GM13976 (cell line): ENCODE measurements at regions not wholly inside any gene's neighbourhood (a gene's known extent, or its start where the extent isn't known, plus 50 kb on each side); places are given as distances from the start of the nearest gene placed in this dataset.

ENCODE experiments used
- DNase-seq: peaks from one replicate; pipeline ENCODE4 v3.0.0; 2012; ENCODE audit warnings: low spot score
- in situ Hi-C: fragments of 300-500 bp; cut with MboI; formaldehyde crosslinking; loops from one replicate; pipeline ENCODE4 v1.12.0; 2022; ENCODE audit warnings: low sequenced_read_pairs, mixed read lengths, inconsistent platforms; ENCODE audit not compliant: unreplicated experiment
- TF ChIP-seq, protein P1 (sequence below): IDR thresholded peaks from 2 replicates; pipeline ENCODE4 v1.5.1; 2012; ENCODE audit warnings: borderline replicate concordance, mild to moderate bottlenecking; ENCODE audit not compliant: insufficient read depth; ENCODE audit errors: extremely low read depth, missing control alignments, control extremely low read depth

DNA sequence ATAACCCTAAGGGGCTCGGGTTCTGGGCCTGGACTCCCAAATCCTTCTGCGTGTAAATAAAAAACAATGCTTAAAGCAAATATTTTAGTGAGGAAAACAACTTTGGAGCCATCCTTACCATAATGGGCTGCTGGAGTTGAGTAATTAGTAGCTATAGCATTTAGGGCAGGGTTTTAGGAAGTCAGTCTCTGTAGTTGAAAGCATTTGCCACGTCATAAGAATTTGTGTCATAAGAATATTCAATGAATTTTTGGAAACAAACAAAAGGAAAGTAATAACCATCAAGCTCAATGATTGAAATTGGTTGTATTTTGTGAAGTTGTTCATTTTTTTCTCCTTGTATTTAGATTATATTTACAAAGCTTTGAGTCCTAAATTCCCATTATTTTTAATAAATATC lies 114.8 kb upstream of the ELL2 start:
- DNase-seq, result no peak
- in situ Hi-C loops, result no loop called here

DNA sequence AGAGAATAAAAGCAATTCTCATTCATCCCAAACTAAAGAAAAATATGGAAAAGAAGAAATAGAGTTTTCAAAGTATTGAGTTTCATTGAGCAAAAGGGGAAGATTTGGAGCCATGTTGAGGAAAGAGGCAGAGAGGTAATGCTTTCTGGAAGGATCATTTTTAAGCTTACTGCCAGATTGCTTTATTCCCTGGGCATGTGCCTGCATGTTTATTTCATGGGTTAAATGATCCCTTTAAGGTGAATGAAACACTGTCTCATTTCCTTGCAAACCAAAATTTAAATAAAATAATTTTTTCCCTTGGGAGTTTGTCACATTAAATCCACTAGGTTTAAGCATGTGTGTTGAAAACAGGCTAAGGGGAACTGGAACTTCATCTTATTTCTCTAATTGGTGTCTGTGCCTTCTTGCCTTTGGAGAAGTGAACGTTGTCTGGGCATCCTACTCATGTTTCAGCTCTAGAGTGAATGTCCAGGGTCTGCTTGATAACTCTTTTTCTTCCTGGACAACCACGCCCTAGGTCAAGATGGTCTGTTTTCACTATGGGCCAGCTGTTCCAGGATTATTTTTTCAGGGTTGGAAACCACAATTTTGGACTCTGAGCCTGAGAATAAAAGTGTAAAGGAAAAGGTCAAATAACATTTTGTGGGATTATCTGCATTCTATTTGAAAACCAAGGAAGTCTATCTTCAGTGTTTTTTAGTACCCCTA lies 114.1 kb upstream of the ELL2 start:
- in situ Hi-C loops, result no loop called here
- no peak for DNase-seq
- TF ChIP-seq, protein P1, sequence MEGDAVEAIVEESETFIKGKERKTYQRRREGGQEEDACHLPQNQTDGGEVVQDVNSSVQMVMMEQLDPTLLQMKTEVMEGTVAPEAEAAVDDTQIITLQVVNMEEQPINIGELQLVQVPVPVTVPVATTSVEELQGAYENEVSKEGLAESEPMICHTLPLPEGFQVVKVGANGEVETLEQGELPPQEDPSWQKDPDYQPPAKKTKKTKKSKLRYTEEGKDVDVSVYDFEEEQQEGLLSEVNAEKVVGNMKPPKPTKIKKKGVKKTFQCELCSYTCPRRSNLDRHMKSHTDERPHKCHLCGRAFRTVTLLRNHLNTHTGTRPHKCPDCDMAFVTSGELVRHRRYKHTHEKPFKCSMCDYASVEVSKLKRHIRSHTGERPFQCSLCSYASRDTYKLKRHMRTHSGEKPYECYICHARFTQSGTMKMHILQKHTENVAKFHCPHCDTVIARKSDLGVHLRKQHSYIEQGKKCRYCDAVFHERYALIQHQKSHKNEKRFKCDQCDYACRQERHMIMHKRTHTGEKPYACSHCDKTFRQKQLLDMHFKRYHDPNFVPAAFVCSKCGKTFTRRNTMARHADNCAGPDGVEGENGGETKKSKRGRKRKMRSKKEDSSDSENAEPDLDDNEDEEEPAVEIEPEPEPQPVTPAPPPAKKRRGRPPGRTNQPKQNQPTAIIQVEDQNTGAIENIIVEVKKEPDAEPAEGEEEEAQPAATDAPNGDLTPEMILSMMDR, result no peak

More for the DNA sequence above, 114.8 kb upstream of the ELL2 start:
- TF ChIP-seq, protein P1, result no peak

DNA sequence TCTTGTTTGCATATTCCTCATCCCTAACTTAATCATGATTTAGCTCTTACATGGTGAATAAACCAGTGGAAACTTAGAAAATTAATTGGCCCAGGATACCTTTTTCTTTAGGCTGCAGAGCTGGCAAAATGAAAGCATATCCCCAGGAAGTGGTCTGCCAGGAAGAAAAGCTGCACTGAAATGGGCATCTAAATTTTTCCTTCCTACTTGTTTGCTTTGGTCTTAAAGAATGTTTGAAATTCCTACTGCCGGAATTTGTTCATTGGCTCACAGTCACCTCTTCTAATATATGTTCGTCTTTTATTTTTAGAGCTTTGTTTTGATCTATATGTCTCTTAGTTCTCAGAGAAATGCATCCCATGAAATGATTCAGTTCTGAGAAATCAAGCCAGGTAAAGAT lies 113.2 kb upstream of the ELL2 start:
- DNase-seq, result no peak
- TF ChIP-seq, protein P1, result no peak
- in situ Hi-C loops, result no loop called here

DNA sequence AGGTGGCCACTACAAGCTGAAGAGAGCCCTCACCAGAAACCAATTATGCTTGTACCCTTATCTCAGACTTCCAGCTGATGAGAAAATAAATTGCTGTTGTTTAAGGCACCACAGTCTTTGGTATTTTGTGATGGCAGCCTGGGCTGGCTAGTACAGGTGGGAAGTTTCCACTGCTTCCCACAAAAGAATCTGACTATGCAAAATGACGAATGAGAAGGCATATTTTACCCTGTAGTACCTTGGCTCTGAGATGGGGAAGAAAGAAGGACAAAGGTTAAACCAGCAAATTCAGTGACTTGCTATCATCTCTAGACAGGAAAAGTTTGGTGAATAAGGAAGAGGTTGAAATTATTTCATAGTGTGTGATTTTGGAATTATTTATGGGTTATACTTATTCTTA lies 112.8 kb upstream of the ELL2 start:
- in situ Hi-C loops, result no loop called here
- DNase-seq, result no peak
- TF ChIP-seq, protein P1, result no peak

DNA sequence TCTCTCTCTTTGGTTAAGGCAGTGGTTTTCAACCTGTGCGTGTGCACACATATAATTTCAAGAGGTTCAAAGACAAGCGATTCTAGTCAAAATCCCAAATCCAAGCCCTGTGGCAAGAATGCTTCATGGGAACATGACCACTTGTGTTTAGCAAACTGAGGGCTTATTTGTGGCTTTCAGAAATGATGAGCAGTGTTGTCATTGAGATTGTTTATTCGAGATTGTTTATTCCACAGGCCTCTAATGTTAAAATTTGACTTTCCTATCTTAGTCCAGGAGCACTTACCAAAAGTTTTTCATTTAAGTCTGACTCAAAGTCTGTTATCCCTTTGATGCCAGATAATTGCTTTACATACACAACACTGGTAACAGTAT lies 111.1 kb upstream of the ELL2 start:
- in situ Hi-C loops, result no loop called here

DNA sequence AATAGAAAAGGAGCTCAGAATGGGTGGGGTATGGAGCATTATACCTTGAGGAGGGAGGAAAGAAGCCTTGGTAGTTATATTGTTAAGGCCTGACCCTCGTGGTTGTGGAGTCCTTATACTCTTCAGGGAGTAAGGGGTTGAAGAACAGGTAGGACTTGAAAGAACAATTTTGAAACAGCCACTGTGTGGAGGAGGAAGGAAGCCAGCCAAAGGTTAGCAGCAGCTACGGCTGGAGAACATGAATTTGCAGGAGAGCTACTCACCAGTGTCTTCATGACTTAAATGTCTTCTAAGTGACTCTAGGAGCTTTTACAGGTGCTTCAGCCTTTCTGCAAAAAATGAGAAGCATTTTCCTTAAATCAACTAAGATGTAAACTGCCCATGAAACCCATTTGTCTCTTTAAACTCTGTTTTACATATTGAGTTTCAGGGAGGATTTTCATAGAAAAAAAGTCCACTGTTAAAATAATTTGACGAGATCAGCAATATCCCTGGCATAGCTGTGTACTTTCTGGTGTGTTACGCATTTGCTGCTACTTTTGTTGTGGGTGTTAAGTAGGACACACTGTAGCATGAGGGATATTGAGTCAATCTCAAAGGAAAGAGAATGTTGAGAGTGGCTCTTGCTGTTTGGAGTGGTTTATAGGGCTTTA lies 110.6 kb upstream of the ELL2 start:
- in situ Hi-C loops, result no loop called here
- TF ChIP-seq, protein P1, result no peak
- no peak for DNase-seq

More for the DNA sequence above, 111.1 kb upstream of the ELL2 start:
- TF ChIP-seq, protein P1, result no peak
- DNase-seq, result no peak
